Thoracic aorta (tissue), 2 donors: ENCODE measurements at regions not wholly inside any gene's neighbourhood (a gene's known extent, or its start where the extent isn't known, plus 50 kb on each side); places are given as distances from the start of the nearest gene placed in this dataset.

ENCODE experiments used
- ATAC-seq: fragments of 150-250 bp; one replicate; pipeline ENCODE4 v1.8.0; 2017; ENCODE audit warnings: low read depth; ENCODE audit not compliant: insufficient number of reproducible peaks, low FRiP score
- DNase-seq: peaks from one replicate; pipeline ENCODE4 v3.0.0-alpha.2; 2020; ENCODE audit warnings: low spot score
- H3K27ac ChIP-seq, 2 donors: fragments of 200-600 bp; sonication (generic); 1 replicate in 1 of 2; 2 replicates in 1 of 2; pipeline ENCODE4 v1.5.1; 2016; ENCODE audit warnings: mild to moderate bottlenecking in 2 of 2, moderate library complexity in 2 of 2
- H3K27me3 ChIP-seq: fragments of 200-600 bp; sonication (generic); replicated peaks from 2 replicates; pipeline ENCODE4 v1.6.0; 2016; ENCODE audit warnings: mild to moderate bottlenecking; ENCODE audit not compliant: insufficient read depth
- H3K36me3 ChIP-seq: fragments of 200-600 bp; sonication (generic); one replicate; pipeline ENCODE4 v1.5.1; 2016
- H3K4me1 ChIP-seq, 2 donors: fragments of 200-600 bp; sonication (generic); 1 replicate in 1 of 2; 2 replicates in 1 of 2; pipeline versions ENCODE4 v1.5.1 to v1.6.0; 2016; ENCODE audit warnings: low read depth in 2 of 2, mild to moderate bottlenecking in 1 of 2; ENCODE audit not compliant: control insufficient read depth in 1 of 2
- H3K4me3 ChIP-seq: fragments of 200-600 bp; sonication (generic); 2 replicates; pipeline ENCODE4 v1.5.1; 2016; ENCODE audit warnings: mild to moderate bottlenecking
- H3K9me3 ChIP-seq: fragments of 200-600 bp; sonication (generic); 2 replicates; pipeline ENCODE4 v1.5.1; 2016
- CTCF ChIP-seq: fragments of 200-600 bp; sonication (generic); IDR thresholded peaks from one replicate; pipeline ENCODE4 v1.5.1; 2019; ENCODE audit warnings: antibody characterized with exemption

GRCh38 chr13:74479124-74479523 is 344.9 kb upstream of the KLF12 start:
- H3K36me3 ChIP-seq: no peaks in the 10 kb centered on the region
- no peak overlapping the region for H3K4me3 ChIP-seq
- no peaks in the 10 kb centered on the region for H3K9me3 ChIP-seq
- H3K27me3 ChIP-seq: no peaks in the 10 kb centered on the region
- DNase-seq (no peak), ATAC-seq (no peak)
- no peaks in the 10 kb centered on the region for H3K4me1 ChIP-seq
- no peak for TF ChIP-seq CTCF
- H3K27ac ChIP-seq: no peak overlapping the region

- DNase-seq: no peak
- Histone ChIP-seq H3K9me3 (no peaks in the 10 kb centered on the region), H3K27ac (no peak overlapping the region), H3K4me3 (no peak overlapping the region), H3K36me3 (no peaks in the 10 kb centered on the region), H3K4me1 (no peaks in the 10 kb centered on the region), H3K27me3 (no peaks in the 10 kb centered on the region)
- no peak for TF ChIP-seq CTCF
- no peak for ATAC-seq
These were observed 342.6 kb upstream of the KLF12 start for GRCh38 chr13:74476788-74477187.

- TF ChIP-seq CTCF: no peak
- Histone ChIP-seq H3K27ac (no peak overlapping the region), H3K9me3 (no peaks in the 10 kb centered on the region), H3K4me1 (no peaks in the 10 kb centered on the region), H3K4me3 (no peak overlapping the region), H3K36me3 (no peaks in the 10 kb centered on the region), H3K27me3 (no peaks in the 10 kb centered on the region)
- ATAC-seq (no peak), DNase-seq (no peak)
These were observed 342.2 kb upstream of the KLF12 start for GRCh38 chr13:74476365-74476764.

GRCh38 chr13:74466864-74467263 is 332.7 kb upstream of the KLF12 start:
- ATAC-seq: no peak
- no peaks in the 10 kb centered on the region for H3K27me3 ChIP-seq
- TF ChIP-seq CTCF: no peak

GRCh38 chr13:74466020-74466419 is 331.8 kb upstream of the KLF12 start:
- peaks cover 0 to 5% of the 10 kb centered on the region in 2 donors for H3K4me1 ChIP-seq
- H3K4me3 ChIP-seq: no peak overlapping the region
- H3K36me3 ChIP-seq: no peaks in the 10 kb centered on the region
- DNase-seq (no peak), ATAC-seq (no peak)
- no peaks in the 10 kb centered on the region for H3K27me3 ChIP-seq
- no peak overlapping the region for H3K27ac ChIP-seq
- TF ChIP-seq CTCF: no peak
- H3K9me3 ChIP-seq: no peaks in the 10 kb centered on the region

More at GRCh38 chr13:74466864-74467263, 332.7 kb upstream of the KLF12 start:
- Histone ChIP-seq H3K9me3 (no peaks in the 10 kb centered on the region), H3K27ac (no peak overlapping the region), H3K36me3 (no peaks in the 10 kb centered on the region), H3K4me1 (peaks cover 0 to 5% of the 10 kb centered on the region in 2 donors), H3K4me3 (no peak overlapping the region)
- no peak for DNase-seq
